Sigmoid colon (tissue), 6 donors: ENCODE measurements at regions not wholly inside any gene's neighbourhood (a gene's known extent, or its start where the extent isn't known, plus 50 kb on each side); places are given as distances from the start of the nearest gene placed in this dataset.
A peak's percentile ranks its signal among the peaks of the same experiment; 100 is the strongest.

Experiments
- DNase-seq: peaks from one replicate; pipeline ENCODE4 v3.0.0-alpha.2; 2019
- H3K27ac ChIP-seq, 4 donors: fragments of 200-600 bp; sonication (generic); one replicate each; pipeline ENCODE4 v1.5.1; 2016 to 2019; ENCODE audit warnings: mild to moderate bottlenecking in 1 of 4
- H3K27me3 ChIP-seq, 3 donors: fragments of 200-600 bp; sonication (generic); one replicate each; pipeline ENCODE4 v1.5.1; 2019; ENCODE audit warnings: mild to moderate bottlenecking in 1 of 3
- H3K36me3 ChIP-seq, 4 donors: fragments of 200-600 bp; sonication (generic); one replicate each; pipeline ENCODE4 v1.5.1; 2016 to 2019
- H3K4me1 ChIP-seq, 4 donors: fragments of 200-600 bp; sonication (generic); one replicate each; pipeline ENCODE4 v1.5.1; 2017 to 2019
- H3K4me3 ChIP-seq, 4 donors: fragments of 200-600 bp; sonication (generic); one replicate each; pipeline ENCODE4 v1.5.1; 2017 to 2019; ENCODE audit warnings: mild to moderate bottlenecking in 2 of 4, moderate library complexity in 1 of 4
- H3K9me3 ChIP-seq, 4 donors: fragments of 200-600 bp in 3 of 4; sonication (generic) in 3 of 4; one replicate each; pipeline versions ENCODE4 v1.5.1 to v1.6.1; 2013 to 2019
- CTCF ChIP-seq, 4 experiments: fragments of 450-650 bp in 3 of 4; fragments of 200-600 bp in 1 of 4; IDR thresholded peaks; one replicate each; pipeline ENCODE4 v1.5.1; 2016 to 2019; ENCODE audit warnings: antibody characterized with exemption in 4 of 4, mild to moderate bottlenecking in 3 of 4, moderate library complexity in 2 of 4
- EP300 ChIP-seq, 4 donors: sonication (generic); formaldehyde crosslinking; IDR thresholded peaks; one replicate each; pipeline ENCODE4 v1.6.1; 2017; ENCODE audit warnings: antibody characterized with exemption in 4 of 4
- POLR2A ChIP-seq, 2 donors: fragments of 450-650 bp; IDR thresholded peaks; one replicate each; pipeline ENCODE4 v1.6.1; 2016; ENCODE audit warnings: antibody characterized with exemption in 2 of 2, mild to moderate bottlenecking in 2 of 2, moderate library complexity in 2 of 2
- POLR2AphosphoS5 ChIP-seq, 4 donors: sonication (generic); formaldehyde crosslinking; IDR thresholded peaks; one replicate each; pipeline ENCODE4 v1.6.1; 2017; ENCODE audit warnings: antibody characterized with exemption in 4 of 4
- WGBS, 2 donors: extraction: QIAGEN DNeasy Blood & Tissue Kit; methylation state at CpG; one replicate each; pipeline ENCODE4 v1.1.7; 2013; 5-methylcytosine and 5-hydroxymethylcytosine counted together
- intact Hi-C: fragments of 100-400 bp; cut with DNase I; formaldehyde crosslinking; loops from one replicate; pipeline ENCODE4 v1.15.1; 2023
- donor health status: healthy with polysubstance abuse.
- donor health status: healthy.

DNA sequence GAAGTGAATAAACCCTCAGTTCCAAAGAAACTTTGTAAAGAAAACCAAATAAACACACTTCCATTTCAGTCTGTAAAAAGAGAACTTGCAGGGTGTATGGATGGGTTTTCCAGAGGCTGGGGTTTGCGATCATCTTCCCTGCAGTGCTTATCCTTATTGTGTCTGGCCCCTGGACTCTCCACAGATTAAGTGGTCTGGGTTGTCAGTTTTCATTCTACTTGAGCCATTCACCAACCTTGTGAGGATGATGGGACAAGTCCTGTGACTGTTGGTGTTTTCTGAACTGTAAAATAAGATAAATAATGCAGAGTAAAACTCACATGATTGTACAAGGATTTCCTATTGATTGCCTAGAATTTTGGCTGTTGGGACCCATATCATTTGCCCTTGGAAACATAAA lies 166.1 kb upstream of the MOCS2 start:
- Histone ChIP-seq H3K27me3 (no peaks in the 10 kb centered on the region), H3K4me3 (no peak overlapping the region), H3K36me3 (no peaks in the 10 kb centered on the region), H3K9me3 (no peaks in the 10 kb centered on the region), H3K27ac (no peak overlapping the region), H3K4me1 (no peaks in the 10 kb centered on the region)
- 84 to 85% methylated on average over 1 of the region's 1 CpG for WGBS, 2 donors
- DNase-seq: no peak
- intact Hi-C loops: no loop called here
- TF ChIP-seq CTCF (IDR thresholded peaks at IDR 0.05): no peak
- TF ChIP-seq POLR2A (IDR thresholded peaks at IDR 0.05): no peak
- no peak for TF ChIP-seq EP300 (IDR thresholded peaks at IDR 0.05)
- no peak for TF ChIP-seq POLR2AphosphoS5 (IDR thresholded peaks at IDR 0.05)

DNA sequence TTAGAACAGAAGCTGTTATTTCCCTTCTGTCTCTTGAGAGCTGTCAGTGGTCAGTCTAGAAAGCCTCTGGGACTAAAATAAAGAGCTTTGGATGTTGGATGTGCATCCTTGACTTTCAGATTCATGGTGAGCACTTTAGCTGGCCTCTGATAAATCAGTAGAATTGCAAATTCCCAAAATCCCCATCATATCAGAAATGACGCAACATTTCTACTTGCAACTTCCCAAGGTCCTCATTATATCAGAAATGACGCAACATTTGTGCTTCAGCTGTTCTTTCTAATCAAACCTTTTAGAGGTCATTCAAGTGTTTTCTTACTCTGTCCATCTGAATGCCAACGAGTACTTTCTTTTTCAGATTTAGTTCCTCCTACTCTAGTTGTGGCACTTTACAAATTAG lies 167.3 kb upstream of the MOCS2 start:
- H3K27ac ChIP-seq: no peak overlapping the region
- H3K36me3 ChIP-seq: no peaks in the 10 kb centered on the region
- no peaks in the 10 kb centered on the region for H3K9me3 ChIP-seq
- no peaks in the 10 kb centered on the region for H3K4me1 ChIP-seq
- intact Hi-C loops: no loop called here
- WGBS, 2 donors: 73 to 76% methylated on average over 3 of the region's 3 CpGs
- DNase-seq: no peak
- no peak for TF ChIP-seq POLR2A (IDR thresholded peaks at IDR 0.05)
- TF ChIP-seq POLR2AphosphoS5 (IDR thresholded peaks at IDR 0.05): peak in 2 of 4 donors; percentile 33 to 53
- no peak for TF ChIP-seq EP300 (IDR thresholded peaks at IDR 0.05)
- no peak overlapping the region for H3K4me3 ChIP-seq
- H3K27me3 ChIP-seq: no peaks in the 10 kb centered on the region

DNA sequence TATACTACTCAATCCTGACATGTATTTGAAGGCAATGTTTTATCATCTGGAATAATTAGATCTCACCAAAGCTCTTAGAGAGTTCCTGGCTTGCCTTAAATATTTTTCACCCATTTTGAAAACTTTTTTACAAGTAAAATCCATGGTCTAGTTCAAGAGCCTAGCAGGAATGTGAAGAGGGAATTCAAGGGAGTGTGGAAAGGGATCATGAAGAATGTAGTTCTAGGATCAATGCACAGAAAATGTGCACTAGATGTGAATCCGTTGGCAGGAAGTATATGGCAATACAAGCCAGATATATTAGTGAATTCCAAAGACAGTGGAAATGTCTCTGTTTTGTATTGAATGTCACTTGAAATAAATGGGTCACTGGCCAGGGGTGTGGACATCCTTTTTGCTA lies 167.9 kb upstream of the MOCS2 start:
- Histone ChIP-seq H3K4me3 (no peak overlapping the region), H3K27ac (no peak overlapping the region), H3K27me3 (no peaks in the 10 kb centered on the region), H3K9me3 (no peaks in the 10 kb centered on the region), H3K36me3 (no peaks in the 10 kb centered on the region), H3K4me1 (no peaks in the 10 kb centered on the region)
- DNase-seq: no peak
- intact Hi-C loops: no loop called here
- 74 to 79% methylated on average over 1 of the region's 1 CpG for WGBS, 2 donors
- TF ChIP-seq POLR2A (IDR thresholded peaks at IDR 0.05) (no peak), CTCF (IDR thresholded peaks at IDR 0.05) (no peak), EP300 (IDR thresholded peaks at IDR 0.05) (no peak), POLR2AphosphoS5 (IDR thresholded peaks at IDR 0.05) (no peak)

DNA sequence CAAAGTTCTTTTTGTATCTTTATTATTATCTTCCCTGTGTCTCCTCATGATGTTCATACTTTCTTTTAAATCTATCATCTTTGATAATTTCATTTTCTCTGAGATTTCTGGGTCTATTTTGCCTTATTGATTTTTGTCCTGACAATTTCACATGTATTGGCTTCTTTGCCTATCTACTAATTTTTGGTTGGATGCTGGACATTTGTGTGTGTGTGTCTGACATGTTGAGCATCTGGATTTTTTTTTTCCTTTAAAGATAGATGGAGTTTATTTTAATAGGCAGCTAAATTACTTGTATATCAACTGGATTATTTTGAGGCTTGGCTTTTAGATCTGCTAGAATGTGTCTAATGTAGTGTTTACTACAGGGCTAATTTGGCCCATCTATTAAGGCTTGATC lies 178.0 kb upstream of the MOCS2 start:
- H3K27me3 ChIP-seq: no peaks in the 10 kb centered on the region

GRCh38 chr5:53288511-53288910 lies 179.0 kb upstream of the MOCS2 start:
- H3K27me3 ChIP-seq: no peaks in the 10 kb centered on the region
- intact Hi-C loops: no loop called here
- no peak overlapping the region for H3K27ac ChIP-seq
- H3K4me1 ChIP-seq: no peaks in the 10 kb centered on the region
- no peak for DNase-seq
- no peak overlapping the region for H3K4me3 ChIP-seq
- H3K36me3 ChIP-seq: no peaks in the 10 kb centered on the region
- peaks cover 0 to 7% (median 0%) of the 10 kb centered on the region in 4 donors for H3K9me3 ChIP-seq
- TF ChIP-seq POLR2A (IDR thresholded peaks at IDR 0.05) (no peak), POLR2AphosphoS5 (IDR thresholded peaks at IDR 0.05) (no peak), EP300 (IDR thresholded peaks at IDR 0.05) (no peak), CTCF (IDR thresholded peaks at IDR 0.05) (no peak)

More for the DNA sequence above, 178.0 kb upstream of the MOCS2 start:
- intact Hi-C loops: no loop called here
- DNase-seq: no peak
- H3K9me3 ChIP-seq: peaks cover 0 to 7% (median 2%) of the 10 kb centered on the region in 4 donors
- H3K36me3 ChIP-seq: no peaks in the 10 kb centered on the region
- no peak overlapping the region for H3K27ac ChIP-seq
- no peaks in the 10 kb centered on the region for H3K4me1 ChIP-seq
- H3K4me3 ChIP-seq: no peak overlapping the region
- TF ChIP-seq CTCF (IDR thresholded peaks at IDR 0.05) (no peak), POLR2A (IDR thresholded peaks at IDR 0.05) (no peak), POLR2AphosphoS5 (IDR thresholded peaks at IDR 0.05) (no peak), EP300 (IDR thresholded peaks at IDR 0.05) (no peak)
